HepG2 (cell line): ENCODE measurements at regions not wholly inside any gene's neighbourhood (a gene's known extent, or its start where the extent isn't known, plus 50 kb on each side); places are given as distances from the start of the nearest gene placed in this dataset.

Source experiments
- ARNT ChIP-seq: fragments of 450-650 bp; IDR thresholded peaks from 2 replicates; pipeline ENCODE4 v1.6.1; 2017
- CBX2 ChIP-seq, 2 experiments: fragments of 200-600 bp in 1 of 2; sonication (generic); formaldehyde crosslinking in 1 of 2; IDR thresholded peaks; 2 replicates each; pipeline versions ENCODE4 v1.7.0 to v1.8.1; 2018 to 2022; ENCODE audit warnings: low read depth in 2 of 2, low read length in 1 of 2, mild to moderate bottlenecking in 1 of 2, missing genetic modification reagents in 1 of 2
- CREB1 ChIP-seq, 2 experiments: fragments of 450-650 bp in 1 of 2; IDR thresholded peaks; 2 replicates each; pipeline ENCODE4 v1.6.1; 2016 to 2017; ENCODE audit warnings: control low read depth in 1 of 2, mild to moderate bottlenecking in 1 of 2, missing compliant biosample characterization in 1 of 2, missing genetic modification characterization in 1 of 2
- FOXJ3 ChIP-seq: sonication (generic); formaldehyde crosslinking; IDR thresholded peaks from 2 replicates; pipeline ENCODE4 v1.4.0; 2020; ENCODE audit warnings: missing genetic modification reagents, mild to moderate bottlenecking, borderline replicate concordance
- IRX3 ChIP-seq: sonication (generic); formaldehyde crosslinking; IDR thresholded peaks from 2 replicates; pipeline ENCODE4 v1.8.1; 2023; ENCODE audit warnings: mild to moderate bottlenecking, low read depth, missing genetic modification reagents, borderline replicate concordance
- NBN ChIP-seq: fragments of 450-650 bp; conservative IDR thresholded peaks from 2 replicates; pipeline ENCODE4 v1.6.1; 2017
- NPAS2 ChIP-seq: sonication (generic); formaldehyde crosslinking; IDR thresholded peaks from 2 replicates; pipeline ENCODE4 v1.8.0; 2022; ENCODE audit warnings: mild to moderate bottlenecking, missing genetic modification reagents, borderline replicate concordance
- POLR2A ChIP-seq, 2 experiments: IDR thresholded peaks; 2 replicates each; pipeline ENCODE4 v1.6.1; 2011; ENCODE audit warnings: low read depth in 2 of 2, low read length in 2 of 2, mild to moderate bottlenecking in 1 of 2, moderate library complexity in 1 of 2; ENCODE audit not compliant: insufficient read depth in 1 of 2
- POLR2AphosphoS5 ChIP-seq: IDR thresholded peaks from 2 replicates; pipeline ENCODE4 v1.6.1; 2012; ENCODE audit warnings: low read depth, low read length
- SMC3 ChIP-seq: IDR thresholded peaks from 2 replicates; pipeline ENCODE4 v1.6.1; 2011; ENCODE audit warnings: low read length, improper control_type of control experiment
- ZNF724P ChIP-seq: sonication (generic); formaldehyde crosslinking; IDR thresholded peaks from 2 replicates; pipeline ENCODE4 v1.8.0; 2022; ENCODE audit warnings: missing genetic modification reagents, borderline replicate concordance
- TF ChIP-seq, protein P1 (sequence below): sonication (generic); formaldehyde crosslinking; IDR thresholded peaks from 2 replicates; pipeline ENCODE4 v1.8.0; 2022; ENCODE audit warnings: missing genetic modification reagents, mild to moderate bottlenecking, borderline replicate concordance
- TF ChIP-seq, protein P2 (sequence below): sonication (generic); formaldehyde crosslinking; IDR thresholded peaks from 2 replicates; pipeline ENCODE4 v1.5.0; 2020; ENCODE audit warnings: mild to moderate bottlenecking, missing genetic modification reagents, moderate library complexity
- TF ChIP-seq, protein P3 (sequence below): sonication (generic); formaldehyde crosslinking; IDR thresholded peaks from 2 replicates; pipeline ENCODE4 v1.4.0; 2020; ENCODE audit warnings: missing genetic modification reagents

DNA sequence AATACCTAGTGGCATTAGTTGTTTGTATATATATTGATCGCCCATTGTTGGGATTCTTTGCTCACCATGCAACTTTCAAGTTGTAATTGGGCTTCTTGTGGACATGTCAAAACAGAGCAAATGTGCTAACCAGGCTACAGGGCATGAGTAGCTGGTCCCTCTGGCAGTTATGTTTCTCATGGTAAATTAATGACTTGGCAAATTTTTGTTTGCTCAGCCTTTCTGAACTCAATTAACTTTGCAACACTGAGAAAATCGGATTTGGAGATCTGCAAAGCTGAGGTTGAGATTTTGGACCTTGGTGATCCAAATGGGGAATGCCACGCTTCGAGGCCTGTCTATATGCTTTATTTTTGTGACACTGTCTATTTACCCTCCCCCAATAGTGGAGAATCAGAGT, 138.5 kb upstream of the PIRT start:
- TF ChIP-seq POLR2A (IDR thresholded peaks at IDR 0.05; ENCODE audit: insufficient read depth in 1 of 2, low read depth in 2 of 2, low read length in 2 of 2) = no peak
- no peak for TF ChIP-seq NPAS2
- TF ChIP-seq, protein P1, sequence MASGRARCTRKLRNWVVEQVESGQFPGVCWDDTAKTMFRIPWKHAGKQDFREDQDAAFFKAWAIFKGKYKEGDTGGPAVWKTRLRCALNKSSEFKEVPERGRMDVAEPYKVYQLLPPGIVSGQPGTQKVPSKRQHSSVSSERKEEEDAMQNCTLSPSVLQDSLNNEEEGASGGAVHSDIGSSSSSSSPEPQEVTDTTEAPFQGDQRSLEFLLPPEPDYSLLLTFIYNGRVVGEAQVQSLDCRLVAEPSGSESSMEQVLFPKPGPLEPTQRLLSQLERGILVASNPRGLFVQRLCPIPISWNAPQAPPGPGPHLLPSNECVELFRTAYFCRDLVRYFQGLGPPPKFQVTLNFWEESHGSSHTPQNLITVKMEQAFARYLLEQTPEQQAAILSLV (CRISPR knock-in tag) = no peak
- TF ChIP-seq ARNT = no peak
- no peak for TF ChIP-seq IRX3 (CRISPR knock-in tag)
- TF ChIP-seq, protein P2, sequence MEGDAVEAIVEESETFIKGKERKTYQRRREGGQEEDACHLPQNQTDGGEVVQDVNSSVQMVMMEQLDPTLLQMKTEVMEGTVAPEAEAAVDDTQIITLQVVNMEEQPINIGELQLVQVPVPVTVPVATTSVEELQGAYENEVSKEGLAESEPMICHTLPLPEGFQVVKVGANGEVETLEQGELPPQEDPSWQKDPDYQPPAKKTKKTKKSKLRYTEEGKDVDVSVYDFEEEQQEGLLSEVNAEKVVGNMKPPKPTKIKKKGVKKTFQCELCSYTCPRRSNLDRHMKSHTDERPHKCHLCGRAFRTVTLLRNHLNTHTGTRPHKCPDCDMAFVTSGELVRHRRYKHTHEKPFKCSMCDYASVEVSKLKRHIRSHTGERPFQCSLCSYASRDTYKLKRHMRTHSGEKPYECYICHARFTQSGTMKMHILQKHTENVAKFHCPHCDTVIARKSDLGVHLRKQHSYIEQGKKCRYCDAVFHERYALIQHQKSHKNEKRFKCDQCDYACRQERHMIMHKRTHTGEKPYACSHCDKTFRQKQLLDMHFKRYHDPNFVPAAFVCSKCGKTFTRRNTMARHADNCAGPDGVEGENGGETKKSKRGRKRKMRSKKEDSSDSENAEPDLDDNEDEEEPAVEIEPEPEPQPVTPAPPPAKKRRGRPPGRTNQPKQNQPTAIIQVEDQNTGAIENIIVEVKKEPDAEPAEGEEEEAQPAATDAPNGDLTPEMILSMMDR (CRISPR knock-in tag) = no peak
- no peak for TF ChIP-seq NBN
- no peak for TF ChIP-seq SMC3
- no peak for TF ChIP-seq CREB1 (IDR thresholded peaks at IDR 0.05)
- no peak for TF ChIP-seq CREB1 (CRISPR knock-in tag; IDR thresholded peaks at IDR 0.05)
- TF ChIP-seq ZNF724P (CRISPR knock-in tag) = no peak
- TF ChIP-seq CBX2 (IDR thresholded peaks at IDR 0.05; ENCODE audit: low read depth, low read length) = no peak
- no peak for TF ChIP-seq CBX2 (CRISPR knock-in tag; IDR thresholded peaks at IDR 0.05; ENCODE audit: low read depth)
- TF ChIP-seq, protein P3, sequence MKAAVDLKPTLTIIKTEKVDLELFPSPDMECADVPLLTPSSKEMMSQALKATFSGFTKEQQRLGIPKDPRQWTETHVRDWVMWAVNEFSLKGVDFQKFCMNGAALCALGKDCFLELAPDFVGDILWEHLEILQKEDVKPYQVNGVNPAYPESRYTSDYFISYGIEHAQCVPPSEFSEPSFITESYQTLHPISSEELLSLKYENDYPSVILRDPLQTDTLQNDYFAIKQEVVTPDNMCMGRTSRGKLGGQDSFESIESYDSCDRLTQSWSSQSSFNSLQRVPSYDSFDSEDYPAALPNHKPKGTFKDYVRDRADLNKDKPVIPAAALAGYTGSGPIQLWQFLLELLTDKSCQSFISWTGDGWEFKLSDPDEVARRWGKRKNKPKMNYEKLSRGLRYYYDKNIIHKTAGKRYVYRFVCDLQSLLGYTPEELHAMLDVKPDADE (CRISPR knock-in tag) = no peak
- TF ChIP-seq FOXJ3 (CRISPR knock-in tag) = no peak
- no peak for TF ChIP-seq POLR2AphosphoS5
